Transverse colon (tissue), 4 donors: ENCODE measurements at regions not wholly inside any gene's neighbourhood (a gene's known extent, or its start where the extent isn't known, plus 50 kb on each side); places are given as distances from the start of the nearest gene placed in this dataset.

Source experiments
- EP300 ChIP-seq: sonication (generic); formaldehyde crosslinking; IDR thresholded peaks from one replicate; pipeline ENCODE4 v1.6.1; 2017; ENCODE audit warnings: antibody characterized with exemption, low read depth
- POLR2AphosphoS5 ChIP-seq, 3 donors: sonication (generic); formaldehyde crosslinking; IDR thresholded peaks; one replicate each; pipeline ENCODE4 v1.6.1; 2016; ENCODE audit warnings: antibody characterized with exemption in 3 of 3
- TF ChIP-seq, protein P1 (sequence below), 5 experiments: fragments of 200-600 bp in 3 of 5; fragments of 450-650 bp in 2 of 5; sonication (generic) in 3 of 5; IDR thresholded peaks; 1 replicate in 2 of 5; 2 replicates in 3 of 5; pipeline ENCODE4 v1.5.1; 2016 to 2017; ENCODE audit warnings: antibody characterized with exemption in 5 of 5, inconsistent platforms in 3 of 5, mild to moderate bottlenecking in 2 of 5, moderate library complexity in 1 of 5

DNA sequence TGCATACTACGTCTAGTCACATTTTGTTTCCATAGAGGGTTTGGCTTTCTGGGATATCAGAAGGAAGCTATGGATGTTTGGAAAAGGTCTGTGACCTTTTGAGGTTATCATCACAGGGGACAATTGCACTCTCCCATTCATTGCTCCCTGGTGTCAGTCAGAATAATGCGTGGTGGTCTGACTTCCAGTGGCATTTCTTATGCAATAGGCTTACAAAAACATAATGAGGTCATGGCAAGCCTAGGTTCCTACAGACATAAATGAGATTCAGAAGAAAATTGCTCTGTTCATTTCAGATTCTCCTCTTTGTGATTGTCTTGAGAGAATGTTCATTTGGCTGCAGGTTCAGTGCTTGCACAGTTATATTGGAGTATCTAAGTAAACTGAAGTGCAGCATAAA is 54.6 kb downstream of the ARHGAP35 start:
- TF ChIP-seq, protein P1, sequence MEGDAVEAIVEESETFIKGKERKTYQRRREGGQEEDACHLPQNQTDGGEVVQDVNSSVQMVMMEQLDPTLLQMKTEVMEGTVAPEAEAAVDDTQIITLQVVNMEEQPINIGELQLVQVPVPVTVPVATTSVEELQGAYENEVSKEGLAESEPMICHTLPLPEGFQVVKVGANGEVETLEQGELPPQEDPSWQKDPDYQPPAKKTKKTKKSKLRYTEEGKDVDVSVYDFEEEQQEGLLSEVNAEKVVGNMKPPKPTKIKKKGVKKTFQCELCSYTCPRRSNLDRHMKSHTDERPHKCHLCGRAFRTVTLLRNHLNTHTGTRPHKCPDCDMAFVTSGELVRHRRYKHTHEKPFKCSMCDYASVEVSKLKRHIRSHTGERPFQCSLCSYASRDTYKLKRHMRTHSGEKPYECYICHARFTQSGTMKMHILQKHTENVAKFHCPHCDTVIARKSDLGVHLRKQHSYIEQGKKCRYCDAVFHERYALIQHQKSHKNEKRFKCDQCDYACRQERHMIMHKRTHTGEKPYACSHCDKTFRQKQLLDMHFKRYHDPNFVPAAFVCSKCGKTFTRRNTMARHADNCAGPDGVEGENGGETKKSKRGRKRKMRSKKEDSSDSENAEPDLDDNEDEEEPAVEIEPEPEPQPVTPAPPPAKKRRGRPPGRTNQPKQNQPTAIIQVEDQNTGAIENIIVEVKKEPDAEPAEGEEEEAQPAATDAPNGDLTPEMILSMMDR (IDR thresholded peaks at IDR 0.05): no peak
- no peak for TF ChIP-seq EP300
- TF ChIP-seq POLR2AphosphoS5 (IDR thresholded peaks at IDR 0.05): no peak
